Liver (tissue), 8 donors: ENCODE measurements at regions not wholly inside any gene's neighbourhood (a gene's known extent, or its start where the extent isn't known, plus 50 kb on each side); places are given as distances from the start of the nearest gene placed in this dataset.

Experiments used
- DNase-seq: peaks from one replicate; pipeline ENCODE4 v3.0.0-alpha.2; 2017; ENCODE audit warnings: low spot score
- H3K27ac ChIP-seq, 2 donors: one replicate each; pipeline ENCODE4 v1.7.0; 2013; ENCODE audit warnings: inconsistent platforms in 2 of 2, low read length in 2 of 2, control low read depth in 1 of 2, low read depth in 1 of 2, mild to moderate bottlenecking in 1 of 2
- H3K27me3 ChIP-seq, 4 donors: one replicate each; pipeline versions ENCODE4 v1.6.1 to v1.7.0; 2013; ENCODE audit warnings: low read length in 3 of 4, inconsistent platforms in 1 of 4, mild to moderate bottlenecking in 1 of 4, moderate library complexity in 1 of 4; ENCODE audit not compliant: control insufficient read depth in 4 of 4, insufficient read depth in 4 of 4
- H3K36me3 ChIP-seq, 4 donors: one replicate each; pipeline versions ENCODE4 v1.6.1 to v1.7.0; 2013; ENCODE audit warnings: low read length in 3 of 4, mild to moderate bottlenecking in 3 of 4, low read depth in 1 of 4, moderate library complexity in 1 of 4; ENCODE audit not compliant: control insufficient read depth in 4 of 4, insufficient read depth in 3 of 4
- H3K4me1 ChIP-seq, 4 donors: one replicate each; pipeline versions ENCODE4 v1.6.1 to v1.7.0; 2013; ENCODE audit warnings: low read length in 3 of 4, mild to moderate bottlenecking in 3 of 4, moderate library complexity in 1 of 4; ENCODE audit not compliant: control insufficient read depth in 4 of 4, insufficient read depth in 4 of 4
- H3K4me3 ChIP-seq, 3 donors: one replicate each; pipeline versions ENCODE4 v1.6.1 to v1.7.0; 2013; ENCODE audit warnings: low read length in 3 of 3, control low read depth in 1 of 3, low read depth in 1 of 3, mild to moderate bottlenecking in 1 of 3
- H3K9ac ChIP-seq, 2 donors: one replicate each; pipeline ENCODE4 v1.7.0; 2013; ENCODE audit warnings: low read length in 2 of 2, mild to moderate bottlenecking in 2 of 2, moderate library complexity in 2 of 2, control low read depth in 1 of 2, low read depth in 1 of 2
- H3K9me3 ChIP-seq, 4 donors: one replicate each; pipeline versions ENCODE4 v1.6.1 to v1.7.0; 2013; ENCODE audit warnings: low read length in 3 of 4; ENCODE audit not compliant: control insufficient read depth in 4 of 4
- EGR1 ChIP-seq, 2 donors: IDR thresholded peaks; 2 replicates each; pipeline ENCODE4 v1.6.1; 2016 to 2018; ENCODE audit warnings: antibody characterized with exemption in 2 of 2, low read depth in 2 of 2
- FOXA1 ChIP-seq: IDR thresholded peaks from 2 replicates; pipeline ENCODE4 v1.6.1; 2016; ENCODE audit warnings: antibody characterized with exemption
- FOXA2 ChIP-seq: IDR thresholded peaks from 2 replicates; pipeline ENCODE4 v1.6.1; 2016; ENCODE audit warnings: antibody characterized with exemption
- GABPA ChIP-seq, 2 donors: IDR thresholded peaks in 1 of 2; conservative IDR thresholded peaks in 1 of 2; 2 replicates each; pipeline ENCODE4 v1.6.1; 2016; ENCODE audit warnings: antibody characterized with exemption in 2 of 2, mild to moderate bottlenecking in 1 of 2, moderate library complexity in 1 of 2
- HNF4A ChIP-seq, 2 donors: conservative IDR thresholded peaks; 2 replicates each; pipeline ENCODE4 v1.6.1; 2016; ENCODE audit warnings: antibody characterized with exemption in 2 of 2, mild to moderate bottlenecking in 2 of 2
- HNF4G ChIP-seq: IDR thresholded peaks from 2 replicates; pipeline ENCODE4 v1.6.1; 2016; ENCODE audit warnings: antibody characterized with exemption
- JUND ChIP-seq, 2 donors: IDR thresholded peaks; 2 replicates each; pipeline ENCODE4 v1.6.1; 2016; ENCODE audit warnings: antibody characterized with exemption in 2 of 2
- NR2F2 ChIP-seq: IDR thresholded peaks from 2 replicates; pipeline ENCODE4 v1.6.1; 2016; ENCODE audit warnings: antibody characterized with exemption
- RXRA ChIP-seq, 2 donors: IDR thresholded peaks; 2 replicates each; pipeline ENCODE4 v1.6.1; 2017 to 2018; ENCODE audit warnings: antibody characterized with exemption in 2 of 2, mild to moderate bottlenecking in 1 of 2
- SP1 ChIP-seq: IDR thresholded peaks from 2 replicates; pipeline ENCODE4 v1.6.1; 2018; ENCODE audit warnings: antibody characterized with exemption, mild to moderate bottlenecking
- TAF1 ChIP-seq: conservative IDR thresholded peaks from 2 replicates; pipeline ENCODE4 v1.6.1; 2016; ENCODE audit warnings: antibody characterized with exemption, mild to moderate bottlenecking
- YY1 ChIP-seq: IDR thresholded peaks from 2 replicates; pipeline ENCODE4 v1.6.1; 2016; ENCODE audit warnings: antibody characterized with exemption, mild to moderate bottlenecking
- WGBS: extraction: QIAGEN DNeasy Blood & Tissue Kit; methylation state at CpG from one replicate; pipeline ENCODE4 v1.1.7; 2013; 5-methylcytosine and 5-hydroxymethylcytosine counted together
- TF ChIP-seq, protein P1 (sequence below): fragments of 150-350 bp; IDR thresholded peaks from 2 replicates; pipeline ENCODE4 v1.5.1; 2017; ENCODE audit warnings: improper control_type of control experiment, low read depth, low read length; ENCODE audit not compliant: missing input control
- TF ChIP-seq, protein P2 (sequence below): IDR thresholded peaks from 2 replicates; pipeline ENCODE4 v1.6.1; 2016; ENCODE audit warnings: antibody characterized with exemption
- TF ChIP-seq, protein P3 (sequence below): IDR thresholded peaks from 2 replicates; pipeline ENCODE4 v1.6.1; 2016; ENCODE audit warnings: antibody characterized with exemption, mild to moderate bottlenecking
- TF ChIP-seq, protein P4 (sequence below): IDR thresholded peaks from 2 replicates; pipeline ENCODE4 v1.6.1; 2016; ENCODE audit warnings: antibody characterized with exemption
- TF ChIP-seq, protein P5 (sequence below): IDR thresholded peaks from 2 replicates; pipeline ENCODE4 v1.6.1; 2016; ENCODE audit warnings: antibody characterized with exemption
- donor health status: healthy.
- donor health status: healthy.
- donor health status: healthy.
- donor health status: healthy.
- donor health status: healthy.

DNA sequence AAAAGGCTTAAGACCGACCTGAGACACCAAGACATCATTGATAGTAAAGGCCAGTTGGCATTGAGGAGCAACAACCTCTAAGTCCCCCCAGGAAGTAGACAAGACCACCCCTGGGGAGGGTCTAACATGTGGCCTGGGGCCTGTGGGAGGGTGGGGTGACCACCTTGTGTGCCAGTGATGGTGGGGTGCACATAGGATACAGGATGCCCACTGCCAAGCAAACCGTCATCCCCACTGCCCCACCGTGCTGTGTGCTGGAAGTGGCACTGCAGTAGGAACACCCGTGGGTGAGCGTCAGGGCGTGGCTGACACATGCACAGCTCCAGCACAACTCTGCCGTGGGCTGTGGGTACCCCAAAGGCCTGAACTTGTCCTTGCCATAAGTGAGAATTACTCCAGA is 84.3 kb upstream of the LGALSL start:
- H3K4me3 ChIP-seq: no peak overlapping the region
- 90% methylated on average over 7 of the region's 7 CpGs for WGBS
- no peak for TF ChIP-seq JUND (IDR thresholded peaks at IDR 0.05)
- TF ChIP-seq, protein P1, sequence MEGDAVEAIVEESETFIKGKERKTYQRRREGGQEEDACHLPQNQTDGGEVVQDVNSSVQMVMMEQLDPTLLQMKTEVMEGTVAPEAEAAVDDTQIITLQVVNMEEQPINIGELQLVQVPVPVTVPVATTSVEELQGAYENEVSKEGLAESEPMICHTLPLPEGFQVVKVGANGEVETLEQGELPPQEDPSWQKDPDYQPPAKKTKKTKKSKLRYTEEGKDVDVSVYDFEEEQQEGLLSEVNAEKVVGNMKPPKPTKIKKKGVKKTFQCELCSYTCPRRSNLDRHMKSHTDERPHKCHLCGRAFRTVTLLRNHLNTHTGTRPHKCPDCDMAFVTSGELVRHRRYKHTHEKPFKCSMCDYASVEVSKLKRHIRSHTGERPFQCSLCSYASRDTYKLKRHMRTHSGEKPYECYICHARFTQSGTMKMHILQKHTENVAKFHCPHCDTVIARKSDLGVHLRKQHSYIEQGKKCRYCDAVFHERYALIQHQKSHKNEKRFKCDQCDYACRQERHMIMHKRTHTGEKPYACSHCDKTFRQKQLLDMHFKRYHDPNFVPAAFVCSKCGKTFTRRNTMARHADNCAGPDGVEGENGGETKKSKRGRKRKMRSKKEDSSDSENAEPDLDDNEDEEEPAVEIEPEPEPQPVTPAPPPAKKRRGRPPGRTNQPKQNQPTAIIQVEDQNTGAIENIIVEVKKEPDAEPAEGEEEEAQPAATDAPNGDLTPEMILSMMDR: no peak
- TF ChIP-seq, protein P2, sequence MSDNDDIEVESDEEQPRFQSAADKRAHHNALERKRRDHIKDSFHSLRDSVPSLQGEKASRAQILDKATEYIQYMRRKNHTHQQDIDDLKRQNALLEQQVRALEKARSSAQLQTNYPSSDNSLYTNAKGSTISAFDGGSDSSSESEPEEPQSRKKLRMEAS: no peak
- no peak for TF ChIP-seq YY1
- no peak for TF ChIP-seq NR2F2
- TF ChIP-seq GABPA (IDR thresholded peaks at IDR 0.05 in 1 of 2, conservative IDR thresholded peaks at IDR 0.05 in 1 of 2): no peak
- TF ChIP-seq, protein P3, sequence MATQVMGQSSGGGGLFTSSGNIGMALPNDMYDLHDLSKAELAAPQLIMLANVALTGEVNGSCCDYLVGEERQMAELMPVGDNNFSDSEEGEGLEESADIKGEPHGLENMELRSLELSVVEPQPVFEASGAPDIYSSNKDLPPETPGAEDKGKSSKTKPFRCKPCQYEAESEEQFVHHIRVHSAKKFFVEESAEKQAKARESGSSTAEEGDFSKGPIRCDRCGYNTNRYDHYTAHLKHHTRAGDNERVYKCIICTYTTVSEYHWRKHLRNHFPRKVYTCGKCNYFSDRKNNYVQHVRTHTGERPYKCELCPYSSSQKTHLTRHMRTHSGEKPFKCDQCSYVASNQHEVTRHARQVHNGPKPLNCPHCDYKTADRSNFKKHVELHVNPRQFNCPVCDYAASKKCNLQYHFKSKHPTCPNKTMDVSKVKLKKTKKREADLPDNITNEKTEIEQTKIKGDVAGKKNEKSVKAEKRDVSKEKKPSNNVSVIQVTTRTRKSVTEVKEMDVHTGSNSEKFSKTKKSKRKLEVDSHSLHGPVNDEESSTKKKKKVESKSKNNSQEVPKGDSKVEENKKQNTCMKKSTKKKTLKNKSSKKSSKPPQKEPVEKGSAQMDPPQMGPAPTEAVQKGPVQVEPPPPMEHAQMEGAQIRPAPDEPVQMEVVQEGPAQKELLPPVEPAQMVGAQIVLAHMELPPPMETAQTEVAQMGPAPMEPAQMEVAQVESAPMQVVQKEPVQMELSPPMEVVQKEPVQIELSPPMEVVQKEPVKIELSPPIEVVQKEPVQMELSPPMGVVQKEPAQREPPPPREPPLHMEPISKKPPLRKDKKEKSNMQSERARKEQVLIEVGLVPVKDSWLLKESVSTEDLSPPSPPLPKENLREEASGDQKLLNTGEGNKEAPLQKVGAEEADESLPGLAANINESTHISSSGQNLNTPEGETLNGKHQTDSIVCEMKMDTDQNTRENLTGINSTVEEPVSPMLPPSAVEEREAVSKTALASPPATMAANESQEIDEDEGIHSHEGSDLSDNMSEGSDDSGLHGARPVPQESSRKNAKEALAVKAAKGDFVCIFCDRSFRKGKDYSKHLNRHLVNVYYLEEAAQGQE: no peak
- TF ChIP-seq, protein P4, sequence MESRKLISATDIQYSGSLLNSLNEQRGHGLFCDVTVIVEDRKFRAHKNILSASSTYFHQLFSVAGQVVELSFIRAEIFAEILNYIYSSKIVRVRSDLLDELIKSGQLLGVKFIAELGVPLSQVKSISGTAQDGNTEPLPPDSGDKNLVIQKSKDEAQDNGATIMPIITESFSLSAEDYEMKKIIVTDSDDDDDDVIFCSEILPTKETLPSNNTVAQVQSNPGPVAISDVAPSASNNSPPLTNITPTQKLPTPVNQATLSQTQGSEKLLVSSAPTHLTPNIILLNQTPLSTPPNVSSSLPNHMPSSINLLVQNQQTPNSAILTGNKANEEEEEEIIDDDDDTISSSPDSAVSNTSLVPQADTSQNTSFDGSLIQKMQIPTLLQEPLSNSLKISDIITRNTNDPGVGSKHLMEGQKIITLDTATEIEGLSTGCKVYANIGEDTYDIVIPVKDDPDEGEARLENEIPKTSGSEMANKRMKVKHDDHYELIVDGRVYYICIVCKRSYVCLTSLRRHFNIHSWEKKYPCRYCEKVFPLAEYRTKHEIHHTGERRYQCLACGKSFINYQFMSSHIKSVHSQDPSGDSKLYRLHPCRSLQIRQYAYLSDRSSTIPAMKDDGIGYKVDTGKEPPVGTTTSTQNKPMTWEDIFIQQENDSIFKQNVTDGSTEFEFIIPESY: no peak
- no peak for TF ChIP-seq HNF4G
- TF ChIP-seq HNF4A (conservative IDR thresholded peaks at IDR 0.05): no peak
- no peak for TF ChIP-seq FOXA2
- no peak for TF ChIP-seq EGR1 (IDR thresholded peaks at IDR 0.05; ENCODE audit: low read depth in 2 of 2)
- no peak for DNase-seq
- H3K36me3 ChIP-seq: no peaks in the 10 kb centered on the region
- H3K27me3 ChIP-seq: no peaks in the 10 kb centered on the region
- H3K4me1 ChIP-seq: peaks cover 0 to 3% (median 0%) of the 10 kb centered on the region in 4 donors
- H3K27ac ChIP-seq: no peak overlapping the region
- no peak overlapping the region for H3K9ac ChIP-seq
- H3K9me3 ChIP-seq: no peaks in the 10 kb centered on the region

DNA sequence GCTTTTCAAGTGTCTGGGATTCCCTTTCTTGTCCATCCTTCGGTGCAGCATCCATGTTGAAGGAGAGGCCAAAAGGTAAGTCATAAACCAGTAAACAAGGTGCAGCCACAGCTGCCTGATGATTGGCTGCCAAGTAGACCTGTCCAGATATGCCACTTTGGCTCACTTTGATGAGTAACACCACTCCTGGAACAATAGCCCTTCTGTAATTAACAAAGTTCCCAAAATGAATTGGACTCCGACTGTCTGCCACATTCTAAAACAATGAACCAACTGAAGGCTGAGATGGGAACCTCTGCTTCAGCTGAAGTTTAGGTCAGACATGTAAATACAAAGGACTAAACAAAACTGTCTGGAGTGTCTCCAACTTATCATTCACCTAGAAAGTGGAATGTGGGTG is 82.2 kb upstream of the LGALSL start:
- no peak for DNase-seq
- 90% methylated on average over 2 of the region's 2 CpGs for WGBS
- Histone ChIP-seq H3K9ac (no peak overlapping the region), H3K9me3 (no peaks in the 10 kb centered on the region), H3K27ac (no peak overlapping the region), H3K27me3 (no peaks in the 10 kb centered on the region), H3K4me1 (peaks cover 0 to 10% (median under 1%) of the 10 kb centered on the region in 4 donors), H3K4me3 (no peak overlapping the region), H3K36me3 (no peaks in the 10 kb centered on the region)
- TF ChIP-seq, protein P4: no peak
- TF ChIP-seq HNF4A (conservative IDR thresholded peaks at IDR 0.05) (no peak), NR2F2 (no peak), RXRA (IDR thresholded peaks at IDR 0.05) (no peak), GABPA (IDR thresholded peaks at IDR 0.05 in 1 of 2, conservative IDR thresholded peaks at IDR 0.05 in 1 of 2) (no peak), EGR1 (IDR thresholded peaks at IDR 0.05; ENCODE audit: low read depth in 2 of 2) (no peak), HNF4G (no peak), FOXA1 (no peak), TAF1 (no peak), JUND (IDR thresholded peaks at IDR 0.05) (no peak), SP1 (no peak), YY1 (no peak)
- TF ChIP-seq, protein P3: no peak
- TF ChIP-seq, protein P2: no peak
- TF ChIP-seq, protein P5, sequence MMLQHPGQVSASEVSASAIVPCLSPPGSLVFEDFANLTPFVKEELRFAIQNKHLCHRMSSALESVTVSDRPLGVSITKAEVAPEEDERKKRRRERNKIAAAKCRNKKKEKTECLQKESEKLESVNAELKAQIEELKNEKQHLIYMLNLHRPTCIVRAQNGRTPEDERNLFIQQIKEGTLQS: no peak
